GM18861 (cell line): ENCODE measurements at regions not wholly inside any gene's neighbourhood (a gene's known extent, or its start where the extent isn't known, plus 50 kb on each side); places are given as distances from the start of the nearest gene placed in this dataset.
A peak's percentile ranks its signal among the peaks of the same experiment; 100 is the strongest.

ENCODE experiments used
- ATAC-seq: cut with Tn5 transposase; IDR thresholded peaks from one replicate; pipeline ENCODE4 v1.9.1; 2021; ENCODE audit not compliant: unreplicated experiment

DNA sequence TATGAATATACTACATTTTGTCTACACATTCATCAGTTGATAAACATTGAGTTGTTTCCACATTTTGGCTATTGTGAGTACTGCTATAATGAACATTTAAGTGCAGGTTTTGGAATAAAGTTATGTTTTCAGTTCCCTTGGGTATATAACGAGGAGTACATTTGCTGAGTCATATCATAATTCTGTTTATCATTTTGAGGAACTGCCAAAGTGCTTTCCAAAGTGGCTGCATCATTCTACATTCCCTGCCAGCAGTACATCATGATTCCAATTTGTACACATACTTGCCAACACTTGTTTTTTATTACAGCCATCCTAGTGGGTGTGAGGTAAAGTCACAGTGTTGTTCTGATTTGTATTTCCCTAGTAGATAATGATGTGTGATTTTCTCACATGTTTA, 1458.6 kb upstream of the TENM4 start:
- ATAC-seq: no peak

DNA sequence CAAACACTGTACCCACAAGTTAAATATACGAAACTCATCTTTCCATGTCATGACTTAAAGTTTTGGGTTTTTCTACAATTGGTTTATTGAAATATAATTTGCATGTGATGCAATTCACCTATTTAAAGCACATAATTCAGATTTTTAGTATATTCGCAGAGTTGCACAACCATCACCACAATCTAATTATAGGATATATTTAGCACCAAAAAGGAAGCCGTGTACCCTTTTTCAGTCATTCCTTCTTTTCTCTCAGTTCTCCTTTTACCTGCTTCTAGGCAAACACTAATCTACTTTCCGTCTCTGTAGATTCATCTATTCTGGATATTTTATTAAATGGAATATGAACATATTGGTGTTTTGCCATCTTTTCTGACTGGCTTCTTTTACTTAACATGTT, 1458.1 kb upstream of the TENM4 start:
- no peak for ATAC-seq

DNA sequence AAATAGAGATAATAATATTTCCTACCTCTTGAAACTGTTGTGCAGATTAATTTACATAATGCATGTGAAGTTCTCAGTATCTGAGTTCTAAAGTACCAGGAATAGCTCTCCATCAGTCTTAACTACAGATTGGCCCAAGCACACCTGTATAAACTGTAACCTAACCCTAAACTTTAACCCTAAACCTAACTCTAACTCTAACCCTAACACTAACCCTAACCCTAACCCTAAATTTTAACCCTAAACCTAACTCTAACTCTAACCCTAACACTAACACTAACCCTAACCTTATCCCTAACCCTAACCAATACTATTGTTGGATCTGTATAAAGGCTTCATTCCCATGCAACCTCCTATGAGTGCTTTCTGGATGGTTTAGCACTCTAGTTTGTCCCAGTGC, 1445.9 kb upstream of the TENM4 start:
- ATAC-seq: no peak

DNA sequence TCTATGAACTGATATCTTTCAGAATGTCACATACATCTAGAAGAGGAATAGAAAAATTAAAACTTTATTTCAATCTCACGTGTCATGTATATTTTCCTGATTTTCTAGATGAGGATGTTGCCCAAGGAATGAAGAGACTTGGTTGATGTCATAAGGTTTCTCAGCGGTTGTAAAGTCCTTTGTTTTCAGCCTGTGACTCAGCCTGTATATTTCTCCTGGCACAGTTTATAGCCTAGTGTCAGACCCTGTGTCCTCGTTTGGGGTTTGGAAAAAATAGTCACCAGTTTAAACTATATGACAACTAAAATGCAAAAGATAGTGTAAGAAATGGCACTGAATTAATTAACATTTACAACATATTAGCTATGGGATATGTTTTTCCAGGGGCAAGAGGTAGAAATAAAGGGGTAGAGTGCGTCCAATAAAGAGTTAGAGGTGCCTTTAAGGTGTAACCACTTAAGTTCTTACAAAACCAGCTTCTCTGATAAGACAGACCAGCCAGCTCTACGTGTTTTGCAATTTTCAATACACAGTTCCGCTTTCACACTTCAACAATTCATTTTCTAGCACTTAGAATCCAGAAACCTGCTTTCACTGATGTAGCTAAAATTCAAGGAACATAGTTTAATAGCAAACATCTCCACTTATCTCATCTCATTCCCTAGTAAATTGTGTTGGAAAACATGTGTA, 1432.6 kb upstream of the TENM4 start:
- no peak for ATAC-seq

DNA sequence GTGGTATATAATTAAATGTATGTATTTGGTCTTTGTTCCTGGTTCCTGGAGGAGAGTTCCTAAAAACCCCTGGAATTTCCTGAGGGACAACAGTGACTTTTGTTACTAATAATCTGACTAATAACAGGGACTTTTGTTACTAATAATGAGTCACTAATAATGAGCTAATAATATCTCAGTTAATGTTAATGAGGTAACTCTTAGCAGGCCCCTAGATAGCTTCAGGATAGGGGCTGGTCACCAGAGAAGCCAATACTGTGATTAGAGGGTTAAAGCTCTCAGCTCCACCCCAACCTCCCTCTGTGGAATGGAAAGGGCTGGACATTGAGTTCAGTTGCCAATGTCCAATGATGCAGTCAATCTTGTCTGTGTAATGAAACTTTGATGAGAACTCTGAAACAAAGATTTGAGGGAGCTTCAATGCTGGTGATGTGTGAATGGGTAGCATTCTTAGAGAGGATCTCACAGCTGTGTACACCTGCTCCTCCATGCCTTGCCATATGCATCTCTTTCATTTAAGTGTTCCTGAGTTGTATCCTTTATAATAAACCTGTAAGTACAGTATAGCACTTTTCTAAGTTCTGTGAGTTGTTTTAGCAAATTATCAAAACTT, 1431.4 kb upstream of the TENM4 start:
- no peak for ATAC-seq

DNA sequence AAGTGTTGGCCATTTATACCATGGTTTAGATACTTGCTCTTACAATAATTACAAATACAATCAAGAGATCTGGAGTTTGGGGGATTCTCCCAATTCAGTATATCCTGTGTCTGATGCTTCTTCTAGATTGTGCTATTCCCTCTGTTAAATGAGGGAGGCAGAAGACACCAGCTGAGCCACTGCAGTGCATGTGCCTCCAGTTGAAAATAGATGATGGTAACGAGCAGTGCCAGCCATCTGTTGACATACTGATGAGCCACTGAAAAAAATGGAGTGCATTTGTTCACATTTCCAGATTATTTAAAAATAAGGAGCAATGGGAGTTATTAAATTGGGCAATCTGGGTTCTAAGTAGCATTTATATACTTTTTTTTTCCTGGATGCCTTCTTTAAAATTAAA, 1428.0 kb upstream of the TENM4 start:
- ATAC-seq: no peak

DNA sequence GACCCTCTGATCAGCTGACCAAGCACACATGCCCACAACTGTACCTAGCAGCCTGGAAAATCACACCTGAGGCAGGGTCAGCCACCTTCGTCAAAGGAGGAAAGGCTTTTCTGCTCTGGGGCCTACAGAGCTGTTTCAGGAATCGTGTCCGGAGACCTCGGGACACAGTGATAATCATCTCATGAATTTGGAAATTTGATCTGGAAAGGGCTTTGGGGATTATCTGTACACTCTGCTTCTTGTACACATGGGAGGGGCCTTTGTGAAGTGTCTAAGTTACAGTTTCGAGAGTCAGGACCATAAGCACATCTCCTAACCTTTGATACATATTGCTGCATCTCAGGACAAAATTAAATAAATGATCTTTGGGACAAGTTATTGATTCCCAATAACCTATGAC, 1421.2 kb upstream of the TENM4 start:
- ATAC-seq: no peak

DNA sequence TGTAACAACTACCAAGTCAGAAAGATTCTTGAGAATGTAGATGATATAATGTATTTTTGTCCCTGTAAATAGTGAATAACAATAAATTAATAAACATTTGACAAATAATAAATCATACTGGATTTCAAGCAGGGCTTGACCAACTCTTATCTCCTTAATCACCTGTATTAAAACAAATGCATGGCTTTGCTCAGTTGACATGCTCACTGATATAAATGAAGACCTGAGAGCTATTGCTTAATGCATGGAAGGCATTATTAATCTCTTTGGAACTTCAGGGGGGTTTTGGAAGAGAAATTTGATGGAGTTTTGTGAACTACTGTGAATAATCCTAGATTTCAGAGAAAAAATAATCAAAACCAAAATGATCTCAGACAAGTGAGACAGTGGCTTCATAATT, 1420.4 kb upstream of the TENM4 start:
- no peak for ATAC-seq

DNA sequence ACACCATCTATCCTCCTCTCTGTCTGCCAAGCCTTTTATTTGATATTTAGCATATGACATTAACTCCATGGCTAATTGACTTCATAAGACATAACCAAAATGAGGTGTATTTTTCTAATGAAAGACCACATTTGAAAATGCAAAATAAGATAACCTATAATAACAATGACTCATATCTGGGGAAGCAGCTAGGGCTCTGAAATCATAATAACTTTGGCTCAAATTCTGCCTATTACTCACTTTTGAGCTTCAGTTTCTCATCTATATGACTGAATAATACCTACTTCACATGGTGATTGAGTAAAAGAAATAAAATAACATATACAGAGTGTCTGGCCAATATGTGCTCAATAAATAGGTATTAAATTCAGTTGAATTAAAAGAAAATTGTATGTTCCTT, 1419.8 kb upstream of the TENM4 start:
- ATAC-seq: no peak

DNA sequence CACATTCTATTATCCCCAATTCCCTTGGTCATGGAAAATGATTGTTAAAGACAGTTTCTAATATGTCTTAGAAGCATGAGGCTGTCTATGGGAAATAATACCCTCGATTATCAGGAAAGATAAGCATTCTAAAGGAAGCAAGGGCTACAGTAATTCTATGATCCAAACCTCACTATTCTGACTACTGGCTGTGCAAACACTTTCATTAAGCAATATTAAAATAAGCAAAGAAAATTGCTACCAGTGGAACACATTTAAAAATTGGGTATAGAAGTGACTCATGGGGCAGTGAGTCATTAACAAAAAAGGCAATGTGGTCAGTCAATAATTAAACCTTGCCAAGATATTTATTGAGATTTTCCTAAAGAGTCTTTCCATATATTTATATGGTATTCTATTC, 1415.2 kb upstream of the TENM4 start:
- peak; percentile 65 for ATAC-seq

DNA sequence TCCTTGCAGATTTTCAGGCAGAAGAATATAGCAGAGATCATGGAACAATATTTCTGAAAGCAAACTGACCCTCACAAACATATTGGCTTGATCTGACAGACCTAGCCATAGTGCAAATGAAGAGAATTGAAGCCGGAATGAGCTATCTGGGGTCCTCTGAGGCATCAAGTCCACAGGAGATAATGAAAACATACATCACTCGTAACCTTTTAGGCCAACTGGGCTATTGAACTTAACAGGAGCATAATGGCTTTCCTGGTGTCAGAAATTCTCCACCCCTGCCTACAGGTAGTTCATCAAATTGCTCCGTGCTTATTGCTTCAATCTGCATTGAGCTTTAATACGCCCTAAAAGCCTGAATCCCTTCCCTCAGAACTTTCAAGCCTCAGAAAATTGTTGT, 1414.6 kb upstream of the TENM4 start:
- ATAC-seq: no peak

DNA sequence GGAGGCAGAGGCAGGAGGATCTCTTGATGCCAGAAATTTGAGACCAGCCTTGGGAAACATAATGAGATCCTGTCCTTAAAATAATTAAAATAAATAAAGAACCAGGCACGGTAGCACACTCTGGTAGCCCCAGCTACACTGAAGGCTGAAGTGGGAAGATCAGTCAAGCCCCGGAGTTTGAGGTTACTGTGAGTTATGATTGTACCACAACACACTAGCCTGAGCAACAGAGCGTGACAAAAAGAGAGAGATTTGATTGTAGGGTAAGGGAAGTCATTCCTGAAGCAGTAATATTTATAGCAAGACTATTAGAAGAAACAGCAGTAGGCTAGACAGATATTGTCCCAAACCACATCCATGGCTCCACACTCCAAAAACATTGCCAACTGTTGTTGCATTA, 1408.4 kb upstream of the TENM4 start:
- peak; percentile 50 for ATAC-seq

DNA sequence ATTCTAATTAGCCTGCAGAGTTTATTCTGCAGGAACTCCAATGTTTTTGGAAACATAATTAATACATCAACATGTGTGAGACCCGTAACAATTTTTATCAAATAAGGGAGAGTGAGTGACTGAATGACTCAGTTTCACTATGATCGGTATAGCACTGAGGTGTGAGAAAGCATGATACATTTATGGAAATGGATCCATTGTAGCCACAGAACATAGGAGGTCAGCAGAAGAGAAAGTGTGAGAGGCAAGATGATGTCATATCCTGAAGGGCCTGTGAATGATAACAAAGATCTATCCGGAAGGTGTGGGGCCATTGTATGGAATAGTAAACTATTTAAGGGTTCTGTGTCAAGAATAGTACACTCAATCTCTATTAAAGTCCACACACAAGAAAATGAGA, 1406.1 kb upstream of the TENM4 start:
- ATAC-seq: peak; percentile 95

DNA sequence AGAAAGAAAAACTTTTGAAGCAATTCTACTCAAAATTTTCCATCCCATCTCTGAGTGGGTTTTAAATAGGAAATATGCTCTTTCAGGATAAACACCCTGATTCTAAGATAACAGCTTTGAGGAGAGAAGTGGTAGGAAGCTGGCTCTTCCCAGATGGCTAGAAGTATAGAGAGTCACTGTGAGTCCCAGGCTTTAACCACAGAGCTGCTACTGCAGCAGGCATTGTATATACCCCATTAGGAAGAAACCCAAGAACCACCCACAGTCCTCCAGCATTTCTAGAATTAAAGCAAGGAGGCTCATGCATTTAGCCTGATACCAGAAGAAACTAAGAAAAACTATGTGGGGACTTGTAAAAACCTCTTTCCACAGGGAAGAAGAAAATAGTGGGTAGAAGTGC, 1405.6 kb upstream of the TENM4 start:
- ATAC-seq: no peak

DNA sequence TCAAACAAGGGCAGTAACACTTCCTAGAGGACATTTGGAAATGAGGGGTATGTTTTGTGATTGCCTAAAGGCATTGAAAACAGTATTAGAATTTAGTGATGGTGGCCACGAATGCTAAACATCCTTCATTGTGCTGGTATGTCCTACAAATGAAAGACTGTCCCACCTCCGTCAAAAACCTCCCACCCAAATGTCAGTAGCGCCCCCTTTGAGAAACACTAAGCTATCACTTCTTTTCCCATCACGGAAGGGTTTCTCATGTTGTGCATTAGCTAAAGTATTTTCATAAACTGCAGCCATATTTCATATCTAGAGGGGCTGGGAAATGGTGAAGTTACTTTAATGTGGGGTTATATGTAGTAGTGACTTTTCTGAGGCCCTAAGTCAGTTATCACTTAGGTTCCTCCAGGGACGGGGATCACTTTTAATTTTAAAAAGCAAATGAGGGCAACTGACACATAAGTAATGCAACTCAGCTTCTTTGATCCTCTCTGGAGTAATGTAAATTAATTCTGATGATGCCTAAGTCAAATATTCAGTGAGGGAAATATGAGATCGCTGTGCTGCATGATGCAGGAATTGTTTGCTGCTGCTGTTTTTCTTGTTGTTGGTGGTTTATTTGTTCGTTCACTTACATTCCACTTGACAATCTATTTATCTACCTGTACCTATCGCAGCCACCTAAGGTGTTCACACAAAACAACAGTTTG, 1403.4 kb upstream of the TENM4 start:
- no peak for ATAC-seq

DNA sequence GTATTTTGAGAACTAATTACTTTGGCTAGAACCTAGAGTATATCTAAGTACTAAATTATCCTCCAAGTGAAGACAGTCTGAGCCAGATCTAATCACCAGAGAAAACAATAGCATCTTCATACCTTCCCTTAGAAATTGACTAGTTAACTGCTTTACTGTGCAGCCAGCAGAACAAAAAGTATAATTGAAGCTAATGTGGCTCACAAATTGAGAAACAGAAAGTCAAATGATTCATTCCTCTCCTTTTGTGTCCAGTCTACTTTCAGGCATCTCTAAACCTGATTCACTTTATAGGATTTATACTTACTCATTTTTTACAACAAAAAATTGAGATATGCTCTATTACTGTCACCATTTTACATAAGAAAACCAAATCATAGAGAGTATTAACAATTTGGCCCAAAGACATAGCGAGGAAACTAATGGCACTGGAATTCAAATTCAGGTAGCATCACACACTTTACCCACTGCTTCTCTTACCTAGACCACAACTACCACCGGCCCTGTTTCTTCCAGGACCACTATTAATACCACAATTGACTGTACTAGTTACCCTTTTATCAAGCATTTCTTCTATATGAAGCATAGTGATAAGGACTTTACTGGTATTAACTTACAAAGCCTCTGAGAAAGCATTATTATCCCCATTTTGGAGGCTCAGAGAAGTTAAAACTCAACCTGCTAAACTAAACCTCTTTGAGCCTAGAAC, 1402.6 kb upstream of the TENM4 start:
- peak; percentile 33 for ATAC-seq

DNA sequence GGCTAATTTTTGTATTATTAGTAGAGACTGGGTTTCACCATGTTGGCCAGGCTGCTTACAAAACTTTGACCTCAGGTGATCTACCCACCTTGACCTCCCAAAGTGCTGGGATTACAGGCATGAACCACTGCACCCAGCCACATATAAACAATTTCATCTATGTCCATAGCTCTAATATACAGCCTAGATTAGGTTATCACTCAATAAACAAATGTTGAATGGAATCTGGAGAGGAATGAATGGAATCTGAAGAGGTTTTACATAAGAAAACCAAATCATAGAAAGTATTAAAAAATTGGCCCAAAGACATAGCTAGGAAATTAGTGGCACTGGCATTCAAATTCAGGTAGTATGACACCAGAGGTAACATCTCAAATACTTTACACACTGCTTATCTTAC, 1401.4 kb upstream of the TENM4 start:
- ATAC-seq: no peak

DNA sequence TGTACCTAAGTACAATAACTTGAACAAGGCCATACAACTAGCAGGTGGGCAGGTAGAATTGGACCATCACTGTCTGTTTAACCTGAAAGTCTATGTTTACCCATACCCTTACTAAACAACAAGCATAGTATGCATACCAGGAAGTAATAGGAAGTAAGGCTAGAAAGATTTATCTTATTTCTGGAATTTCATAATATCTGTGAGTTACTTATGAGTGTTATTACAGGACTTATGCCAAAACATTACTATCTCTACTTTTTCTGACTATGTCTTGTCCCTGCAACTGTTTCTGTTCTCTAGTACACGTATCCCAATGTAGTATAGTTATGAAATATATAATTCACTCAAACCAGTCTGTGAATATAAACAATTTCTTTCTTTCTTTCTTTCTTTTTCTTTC, 1400.8 kb upstream of the TENM4 start:
- no peak for ATAC-seq

DNA sequence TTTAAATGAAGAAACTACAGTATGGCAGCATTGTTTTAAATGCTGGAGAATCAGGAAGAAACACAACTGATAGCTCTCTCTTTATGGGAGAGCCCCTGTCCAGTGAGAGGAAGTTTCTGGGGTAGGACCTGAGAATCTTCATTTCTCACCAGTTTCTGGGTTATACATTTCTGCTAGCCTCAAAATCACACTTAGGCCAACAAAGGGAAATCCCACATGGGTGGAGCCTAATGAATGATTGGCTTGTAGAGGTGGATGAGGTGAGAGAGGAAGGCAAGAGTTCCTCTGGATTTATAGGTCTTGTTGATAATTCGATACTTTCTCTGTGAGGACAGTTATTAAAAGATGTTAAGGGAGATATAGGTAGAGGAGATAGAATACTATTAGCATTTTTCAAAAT, 1397.3 kb upstream of the TENM4 start:
- ATAC-seq: peak; percentile 77

DNA sequence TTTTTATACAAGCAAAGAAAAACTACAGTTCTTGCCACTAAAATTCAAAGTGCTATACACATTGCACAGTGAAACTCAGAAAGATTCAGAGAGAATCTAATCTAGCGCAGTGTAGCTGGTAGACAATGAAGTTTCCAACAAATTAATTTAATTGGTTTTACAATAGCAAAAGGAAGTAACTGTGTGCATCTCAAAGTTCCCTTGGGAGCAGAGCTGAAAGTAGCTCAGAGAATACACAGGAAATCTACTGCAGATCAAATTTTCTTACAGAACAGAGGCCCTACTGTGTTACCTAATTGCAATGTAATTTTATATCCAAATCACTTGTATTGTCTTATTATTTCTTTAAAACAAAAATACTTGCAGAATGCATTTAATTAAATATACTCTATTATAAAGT, 1396.2 kb upstream of the TENM4 start:
- ATAC-seq: no peak

DNA sequence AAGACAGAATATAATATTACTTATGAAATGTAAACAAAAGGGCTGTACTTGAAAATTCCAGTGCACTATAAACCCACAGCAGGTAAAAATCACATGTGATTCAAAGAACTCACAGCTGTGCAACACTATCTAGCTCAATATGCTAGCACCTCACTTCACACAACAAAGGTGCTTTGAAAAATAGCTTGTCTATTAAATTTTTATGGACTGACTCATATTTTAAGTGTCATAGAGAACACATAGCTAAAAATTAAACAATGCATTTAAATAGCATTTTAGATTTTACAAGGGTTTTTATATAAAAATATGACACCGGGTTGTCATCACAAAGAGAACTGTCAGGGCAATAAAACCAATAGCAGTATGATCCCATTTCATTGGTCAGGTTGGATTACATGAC, 1390.5 kb upstream of the TENM4 start:
- no peak for ATAC-seq

DNA sequence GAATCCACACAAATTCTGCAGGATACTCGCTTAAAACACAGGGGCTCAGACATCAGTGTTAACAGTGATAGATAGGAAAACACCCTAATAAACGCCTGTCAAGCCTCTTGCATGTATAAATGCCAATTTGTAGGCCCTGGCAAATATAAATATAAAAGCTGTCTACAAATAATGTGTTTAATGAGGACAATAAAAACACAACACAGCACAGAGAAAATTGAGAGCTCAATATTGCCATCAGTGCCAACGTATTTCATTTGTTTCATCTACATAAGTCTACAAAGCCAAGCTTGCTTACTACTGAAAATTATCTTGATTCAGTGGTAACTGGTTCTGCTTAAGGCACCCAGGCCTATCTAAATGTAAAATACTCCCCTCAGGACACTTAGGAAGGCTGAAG, 1387.0 kb upstream of the TENM4 start:
- ATAC-seq: no peak
